ENCODE measurements at regions not wholly inside any gene's neighbourhood (a gene's known extent, or its start where the extent isn't known, plus 50 kb on each side); places are given as distances from the start of the nearest gene placed in this dataset.

GRCh38 chr10:113259576-113260226 is 293.2 kb upstream of the HABP2 start:
- H3K27me3 ChIP-seq (ENCODE audit: control insufficient read depth, insufficient read depth, low read length) = peaks cover 25% of the 10 kb centered on the region
- no peak for DNase-seq (ENCODE audit: low read depth)
- no peak overlapping the region for H3K4me3 ChIP-seq (ENCODE audit: low read depth, low read length)
- TF ChIP-seq, protein P1, sequence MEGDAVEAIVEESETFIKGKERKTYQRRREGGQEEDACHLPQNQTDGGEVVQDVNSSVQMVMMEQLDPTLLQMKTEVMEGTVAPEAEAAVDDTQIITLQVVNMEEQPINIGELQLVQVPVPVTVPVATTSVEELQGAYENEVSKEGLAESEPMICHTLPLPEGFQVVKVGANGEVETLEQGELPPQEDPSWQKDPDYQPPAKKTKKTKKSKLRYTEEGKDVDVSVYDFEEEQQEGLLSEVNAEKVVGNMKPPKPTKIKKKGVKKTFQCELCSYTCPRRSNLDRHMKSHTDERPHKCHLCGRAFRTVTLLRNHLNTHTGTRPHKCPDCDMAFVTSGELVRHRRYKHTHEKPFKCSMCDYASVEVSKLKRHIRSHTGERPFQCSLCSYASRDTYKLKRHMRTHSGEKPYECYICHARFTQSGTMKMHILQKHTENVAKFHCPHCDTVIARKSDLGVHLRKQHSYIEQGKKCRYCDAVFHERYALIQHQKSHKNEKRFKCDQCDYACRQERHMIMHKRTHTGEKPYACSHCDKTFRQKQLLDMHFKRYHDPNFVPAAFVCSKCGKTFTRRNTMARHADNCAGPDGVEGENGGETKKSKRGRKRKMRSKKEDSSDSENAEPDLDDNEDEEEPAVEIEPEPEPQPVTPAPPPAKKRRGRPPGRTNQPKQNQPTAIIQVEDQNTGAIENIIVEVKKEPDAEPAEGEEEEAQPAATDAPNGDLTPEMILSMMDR (IDR thresholded peaks at IDR 0.05; ENCODE audit: insufficient read depth, low read length, poor library complexity, severe bottlenecking) = no peak
- no peaks in the 10 kb centered on the region for H3K36me3 ChIP-seq (ENCODE audit: control insufficient read depth, insufficient read depth, low read length)

GRCh38 chr10:113261161-113261560 is 291.7 kb upstream of the HABP2 start:
- DNase-seq (ENCODE audit: low read depth) = no peak
- H3K4me3 ChIP-seq (ENCODE audit: low read depth, low read length) = no peak overlapping the region
- peaks cover 25% of the 10 kb centered on the region for H3K27me3 ChIP-seq (ENCODE audit: control insufficient read depth, insufficient read depth, low read length)
- H3K36me3 ChIP-seq (ENCODE audit: control insufficient read depth, insufficient read depth, low read length) = no peaks in the 10 kb centered on the region
- TF ChIP-seq, protein P1 (IDR thresholded peaks at IDR 0.05; ENCODE audit: insufficient read depth, low read length, poor library complexity, severe bottlenecking) = no peak

- Histone ChIP-seq H3K36me3 (ENCODE audit: control insufficient read depth, insufficient read depth, low read length) (no peaks in the 10 kb centered on the region), H3K4me3 (ENCODE audit: low read depth, low read length) (no peak overlapping the region), H3K27me3 (ENCODE audit: control insufficient read depth, insufficient read depth, low read length) (peaks cover 25% of the 10 kb centered on the region)
- DNase-seq (ENCODE audit: low read depth) = no peak
- TF ChIP-seq, protein P1 (IDR thresholded peaks at IDR 0.05; ENCODE audit: insufficient read depth, low read length, poor library complexity, severe bottlenecking) = no peak
Observed at GRCh38 chr10:113261611-113262091, 291.2 kb upstream of the HABP2 start.

DNA sequence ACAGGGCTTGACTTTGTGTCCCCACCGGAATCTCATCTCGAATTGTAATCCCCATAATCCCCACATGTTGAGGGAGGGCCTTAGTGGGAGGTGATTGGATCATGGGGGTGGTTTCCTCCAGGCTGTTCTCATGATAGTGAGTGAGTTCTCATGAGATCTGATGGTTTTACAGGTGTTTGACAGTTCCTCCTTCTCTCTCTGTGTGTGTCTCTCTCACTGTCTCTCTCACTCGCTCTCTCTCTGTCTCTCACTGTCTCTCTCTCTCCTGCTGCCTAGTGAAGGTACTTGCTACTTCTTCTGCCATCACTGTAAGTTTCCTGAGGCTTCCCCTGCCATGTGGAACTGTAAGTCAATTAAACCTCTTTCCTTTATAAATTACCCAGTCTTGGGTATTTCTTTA is 289.8 kb upstream of the HABP2 start:
- TF ChIP-seq, protein P1 (IDR thresholded peaks at IDR 0.05; ENCODE audit: insufficient read depth, low read length, poor library complexity, severe bottlenecking) = no peak
- DNase-seq (ENCODE audit: low read depth) = no peak
- no peak overlapping the region for H3K4me3 ChIP-seq (ENCODE audit: low read depth, low read length)
- H3K27me3 ChIP-seq (ENCODE audit: control insufficient read depth, insufficient read depth, low read length) = peaks cover 25% of the 10 kb centered on the region
- no peaks in the 10 kb centered on the region for H3K36me3 ChIP-seq (ENCODE audit: control insufficient read depth, insufficient read depth, low read length)

DNA sequence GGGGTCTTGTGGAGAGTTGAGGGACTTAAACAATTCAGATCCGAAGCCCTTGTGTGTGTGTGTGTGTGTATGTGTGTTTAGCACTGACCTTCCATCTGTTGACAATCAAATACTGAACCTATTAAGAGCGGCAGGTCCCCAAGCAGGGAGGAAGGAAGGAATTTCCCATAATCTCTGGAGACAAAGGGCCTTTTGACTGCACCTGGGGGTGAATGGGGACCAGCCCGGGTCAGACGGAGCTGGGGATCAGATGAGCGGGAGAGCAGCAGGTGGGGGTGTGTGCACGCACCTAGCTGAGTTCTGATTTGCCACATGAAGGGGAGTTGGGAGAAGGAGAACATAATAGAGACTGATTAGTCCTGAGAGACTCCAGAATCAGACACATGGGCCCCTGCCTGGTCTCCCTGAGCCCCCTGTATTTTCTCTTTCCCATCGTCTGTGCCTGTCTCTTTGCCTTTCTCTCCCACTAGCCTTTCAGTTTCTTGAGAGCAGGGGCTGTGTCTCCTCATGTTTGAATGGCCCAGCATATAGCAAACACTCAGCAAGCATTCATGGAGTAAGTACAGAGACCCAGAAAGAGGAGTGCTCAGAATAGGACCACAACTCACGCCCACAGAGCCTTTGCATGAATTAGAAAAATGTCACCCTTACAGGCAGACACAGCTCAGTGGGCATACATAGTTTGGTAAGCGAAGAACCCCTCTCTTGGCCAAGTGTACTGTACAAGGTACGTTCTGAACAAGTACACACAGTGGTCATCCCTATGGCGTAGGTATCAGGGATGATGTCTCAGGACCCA is 288.3 kb upstream of the HABP2 start:
- Histone ChIP-seq H3K4me3 (ENCODE audit: low read depth, low read length) (no peak overlapping the region), H3K36me3 (ENCODE audit: control insufficient read depth, insufficient read depth, low read length) (no peaks in the 10 kb centered on the region), H3K27me3 (ENCODE audit: control insufficient read depth, insufficient read depth, low read length) (peaks cover 22% of the 10 kb centered on the region)
- TF ChIP-seq, protein P1 (IDR thresholded peaks at IDR 0.05; ENCODE audit: insufficient read depth, low read length, poor library complexity, severe bottlenecking) = no peak
- DNase-seq (ENCODE audit: low read depth) = no peak
